ENCODE measurements at regions not wholly inside any gene's neighbourhood (a gene's known extent, or its start where the extent isn't known, plus 50 kb on each side); places are given as distances from the start of the nearest gene placed in this dataset.

DNA sequence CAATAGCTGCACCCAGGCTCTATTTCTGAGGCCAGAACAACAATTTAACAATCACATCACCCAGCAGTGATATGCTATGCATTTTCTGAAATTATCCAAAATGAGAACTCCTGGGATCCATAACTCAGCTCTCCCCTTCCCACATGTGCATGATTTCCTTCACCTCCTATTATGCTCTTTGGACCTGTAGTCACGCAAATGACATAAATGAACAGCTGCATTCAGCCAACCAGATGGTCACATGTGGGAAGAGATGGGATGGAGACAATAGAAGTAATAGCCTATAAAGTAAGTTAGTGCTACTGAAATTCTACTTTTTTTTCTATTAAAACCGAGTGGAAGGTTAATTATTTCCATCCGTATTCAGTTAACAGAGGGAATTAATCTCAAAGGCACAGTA, 662.1 kb upstream of the ID4 start:
- Histone ChIP-seq H3K36me3 (ENCODE audit: insufficient read depth, low read length) (no peaks in the 10 kb centered on the region), H3K79me2 (ENCODE audit: insufficient read depth, low read length) (no peaks in the 10 kb centered on the region), H3K9me3 (ENCODE audit: insufficient read depth, low read length, severe bottlenecking) (no peaks in the 10 kb centered on the region), H2AFZ (ENCODE audit: low read depth, low read length) (no peak overlapping the region), H3K4me3 (ENCODE audit: low read depth in 1 of 2, low read length in 2 of 2) (no peak overlapping the region), H3K4me2 (ENCODE audit: insufficient read depth, low read length) (no peak overlapping the region), H3K4me1 (ENCODE audit: insufficient read depth, low read length) (no peaks in the 10 kb centered on the region), H3K27me3 (ENCODE audit: insufficient read depth, low read length, poor library complexity) (no peaks in the 10 kb centered on the region), H3K27ac (ENCODE audit: low read length) (no peak overlapping the region), H3K9ac (ENCODE audit: low read depth, low read length) (no peak overlapping the region), H4K20me1 (ENCODE audit: insufficient read depth, low read length) (no peaks in the 10 kb centered on the region)
- DNase-seq (no peak), ATAC-seq (ENCODE audit: insufficient read depth, low read depth) (no peak)
- TF ChIP-seq, protein P1, sequence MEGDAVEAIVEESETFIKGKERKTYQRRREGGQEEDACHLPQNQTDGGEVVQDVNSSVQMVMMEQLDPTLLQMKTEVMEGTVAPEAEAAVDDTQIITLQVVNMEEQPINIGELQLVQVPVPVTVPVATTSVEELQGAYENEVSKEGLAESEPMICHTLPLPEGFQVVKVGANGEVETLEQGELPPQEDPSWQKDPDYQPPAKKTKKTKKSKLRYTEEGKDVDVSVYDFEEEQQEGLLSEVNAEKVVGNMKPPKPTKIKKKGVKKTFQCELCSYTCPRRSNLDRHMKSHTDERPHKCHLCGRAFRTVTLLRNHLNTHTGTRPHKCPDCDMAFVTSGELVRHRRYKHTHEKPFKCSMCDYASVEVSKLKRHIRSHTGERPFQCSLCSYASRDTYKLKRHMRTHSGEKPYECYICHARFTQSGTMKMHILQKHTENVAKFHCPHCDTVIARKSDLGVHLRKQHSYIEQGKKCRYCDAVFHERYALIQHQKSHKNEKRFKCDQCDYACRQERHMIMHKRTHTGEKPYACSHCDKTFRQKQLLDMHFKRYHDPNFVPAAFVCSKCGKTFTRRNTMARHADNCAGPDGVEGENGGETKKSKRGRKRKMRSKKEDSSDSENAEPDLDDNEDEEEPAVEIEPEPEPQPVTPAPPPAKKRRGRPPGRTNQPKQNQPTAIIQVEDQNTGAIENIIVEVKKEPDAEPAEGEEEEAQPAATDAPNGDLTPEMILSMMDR (IDR thresholded peaks at IDR 0.05; ENCODE audit: borderline replicate concordance, extremely low read depth, low read length, poor library complexity, severe bottlenecking) = no peak
- no peak for TF ChIP-seq EZH2 (IDR thresholded peaks at IDR 0.05; ENCODE audit: borderline replicate concordance, low read depth, low read length, severe bottlenecking)

DNA sequence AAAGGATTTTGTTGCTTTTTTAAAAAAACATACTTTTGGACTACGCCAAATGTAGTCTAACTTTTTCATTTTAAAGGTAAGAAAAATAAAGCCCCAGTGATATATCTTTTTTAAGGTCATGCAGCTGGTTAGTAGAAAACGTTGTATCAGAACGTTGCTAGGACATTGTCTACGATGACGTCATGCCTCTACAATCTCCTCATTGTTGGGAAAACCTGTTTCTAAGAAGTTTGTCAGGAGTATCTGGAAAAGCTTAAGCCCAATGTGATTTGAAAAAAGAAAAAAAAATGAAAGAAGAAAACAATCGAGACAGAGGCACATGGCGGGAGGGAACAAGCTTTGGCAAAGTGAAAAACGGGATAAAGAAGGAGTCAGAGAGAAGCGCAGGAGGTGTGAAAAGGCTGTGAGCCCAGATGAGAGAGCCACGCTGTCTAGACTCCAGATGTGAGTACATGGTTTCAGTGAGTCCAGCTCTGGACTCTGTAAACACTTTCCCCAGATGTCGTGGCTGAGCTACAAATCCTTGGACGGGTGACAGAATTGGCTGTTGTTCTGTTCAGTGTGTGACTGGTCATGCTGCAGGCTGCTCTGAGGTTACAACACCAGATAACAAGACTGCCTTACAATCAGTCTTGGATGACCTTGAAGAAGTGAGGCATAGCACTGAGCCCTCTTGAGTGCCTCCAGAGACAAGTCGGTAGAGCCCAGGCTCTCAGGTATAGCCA, 656.7 kb upstream of the ID4 start:
- H3K79me2 ChIP-seq (ENCODE audit: insufficient read depth, low read length) = no peaks in the 10 kb centered on the region
- H3K9ac ChIP-seq (ENCODE audit: low read depth, low read length) = no peak overlapping the region
- no peak overlapping the region for H2AFZ ChIP-seq (ENCODE audit: low read depth, low read length)
- H4K20me1 ChIP-seq (ENCODE audit: insufficient read depth, low read length) = no peaks in the 10 kb centered on the region
- no peaks in the 10 kb centered on the region for H3K4me1 ChIP-seq (ENCODE audit: insufficient read depth, low read length)
- no peak overlapping the region for H3K4me2 ChIP-seq (ENCODE audit: insufficient read depth, low read length)
- H3K36me3 ChIP-seq (ENCODE audit: insufficient read depth, low read length) = no peaks in the 10 kb centered on the region
- H3K9me3 ChIP-seq (ENCODE audit: insufficient read depth, low read length, severe bottlenecking) = no peaks in the 10 kb centered on the region
- H3K27ac ChIP-seq (ENCODE audit: low read length) = no peak overlapping the region
- no peak overlapping the region for H3K4me3 ChIP-seq (ENCODE audit: low read depth in 1 of 2, low read length in 2 of 2)
- TF ChIP-seq, protein P1 (IDR thresholded peaks at IDR 0.05; ENCODE audit: borderline replicate concordance, extremely low read depth, low read length, poor library complexity, severe bottlenecking) = no peak
- no peak for TF ChIP-seq EZH2 (IDR thresholded peaks at IDR 0.05; ENCODE audit: borderline replicate concordance, low read depth, low read length, severe bottlenecking)
- no peak for ATAC-seq (ENCODE audit: insufficient read depth, low read depth)
- no peaks in the 10 kb centered on the region for H3K27me3 ChIP-seq (ENCODE audit: insufficient read depth, low read length, poor library complexity)
- DNase-seq = no peak

DNA sequence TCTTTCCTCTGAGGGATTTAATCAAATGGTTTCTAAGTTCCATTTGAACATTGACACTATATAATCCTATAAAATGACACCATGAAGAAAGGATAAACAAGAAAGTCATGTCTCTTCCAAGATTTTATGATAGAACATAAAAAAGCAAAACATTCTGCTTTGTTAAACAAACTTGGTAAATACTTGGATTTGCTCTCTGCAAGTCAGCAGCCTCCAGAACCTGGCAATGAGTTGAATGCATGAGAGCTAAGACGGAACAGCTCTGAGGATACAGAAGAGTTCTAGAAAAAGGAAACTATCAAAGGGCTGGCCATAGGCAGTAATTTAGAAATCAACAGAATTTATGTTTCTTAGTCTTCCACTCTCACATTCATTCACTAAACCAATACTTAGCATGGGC, 656.0 kb upstream of the ID4 start:
- Histone ChIP-seq H3K27me3 (ENCODE audit: insufficient read depth, low read length, poor library complexity) (no peaks in the 10 kb centered on the region), H4K20me1 (ENCODE audit: insufficient read depth, low read length) (no peaks in the 10 kb centered on the region), H3K27ac (ENCODE audit: low read length) (no peak overlapping the region), H2AFZ (ENCODE audit: low read depth, low read length) (no peak overlapping the region), H3K36me3 (ENCODE audit: insufficient read depth, low read length) (no peaks in the 10 kb centered on the region), H3K9ac (ENCODE audit: low read depth, low read length) (no peak overlapping the region), H3K79me2 (ENCODE audit: insufficient read depth, low read length) (no peaks in the 10 kb centered on the region), H3K4me3 (ENCODE audit: low read depth in 1 of 2, low read length in 2 of 2) (no peak overlapping the region), H3K9me3 (ENCODE audit: insufficient read depth, low read length, severe bottlenecking) (no peaks in the 10 kb centered on the region), H3K4me1 (ENCODE audit: insufficient read depth, low read length) (no peaks in the 10 kb centered on the region), H3K4me2 (ENCODE audit: insufficient read depth, low read length) (no peak overlapping the region)
- no peak for TF ChIP-seq EZH2 (IDR thresholded peaks at IDR 0.05; ENCODE audit: borderline replicate concordance, low read depth, low read length, severe bottlenecking)
- TF ChIP-seq, protein P1 (IDR thresholded peaks at IDR 0.05; ENCODE audit: borderline replicate concordance, extremely low read depth, low read length, poor library complexity, severe bottlenecking) = no peak
- ATAC-seq (ENCODE audit: insufficient read depth, low read depth) = no peak
- DNase-seq = no peak
